HCT116 (cell line): ENCODE measurements at regions not wholly inside any gene's neighbourhood (a gene's known extent, or its start where the extent isn't known, plus 50 kb on each side); places are given as distances from the start of the nearest gene placed in this dataset.

ENCODE experiments used
- ATAC-seq: fragments of 200-7000 bp; cut with Tn5 transposase; 2 replicates; pipeline ENCODE4 v1.9.1; 2020; ENCODE audit warnings: mild to moderate bottlenecking, moderate library complexity
- BruUV-seq: library from RNA; stranded (reverse); fragments of 400-500 nt; replicated peaks from 2 replicates; lab custom pipeline; 2021; lab: Mats Ljungman, UMichigan
- CTCF ChIA-PET: fragments of 300-600 bp; sonication (Branson Sonifier 250); formaldehyde crosslinking; loops from one replicate; lab custom pipeline; 2021; ENCODE audit warnings: antibody characterized with exemption; lab: Charles Lee
- POLR2A ChIA-PET: fragments of 300-600, 350-600 bp; sonication (Branson Sonifier 250); formaldehyde crosslinking; loops from one replicate; lab custom pipeline; 2021; ENCODE audit warnings: antibody characterized with exemption; lab: Charles Lee
- RAD21 ChIA-PET, 2 experiments: fragments of 300-600 bp; sonication (Branson Sonifier 250); formaldehyde crosslinking; loops; one replicate each; lab custom pipeline; 2023; ENCODE audit warnings: low total read pairs in 2 of 2; ENCODE audit not compliant: uncharacterized antibody in 2 of 2, unreplicated experiment in 2 of 2, low non-redundant PET in 1 of 2; lab: Charles Lee
- DNase-seq: peaks from one replicate; pipeline ENCODE4 v3.0.0-alpha.2; 2010; ENCODE audit warnings: low read depth, low spot score
- H2AFZ ChIP-seq: fragments of 200-600 bp; shearing (Covaris generic), sonication (generic); 2 replicates; pipeline ENCODE4 v1.6.1; 2017; ENCODE audit warnings: low read depth, mixed run types, mixed read lengths, antibody characterized with exemption, low read length; ENCODE audit not compliant: poor library complexity, severe bottlenecking
- H3K27ac ChIP-seq: 2 replicates; pipeline ENCODE4 v1.5.1; 2012; ENCODE audit warnings: low read depth, low read length
- H3K27me3 ChIP-seq: fragments of 200-600 bp; sonication (generic); 2 replicates; pipeline ENCODE4 v1.6.1; 2016; ENCODE audit warnings: mixed run types, low read length, mixed read lengths; ENCODE audit not compliant: insufficient read depth
- H3K36me3 ChIP-seq, 2 experiments: fragments of 200-500 bp in 1 of 2; fragments of 200-600 bp in 1 of 2; sonication (Bioruptor generic) in 1 of 2; sonication (generic) in 1 of 2; 2 replicates each; pipeline versions ENCODE4 v1.5.1 to v1.6.1; 2014 to 2016; ENCODE audit warnings: low read length in 2 of 2, inconsistent platforms in 1 of 2, mixed read lengths in 1 of 2, mixed run types in 1 of 2; ENCODE audit not compliant: insufficient read depth in 2 of 2, control insufficient read depth in 1 of 2
- H3K4me1 ChIP-seq, 2 experiments: fragments of 200-600 bp in 1 of 2; sonication (generic) in 1 of 2; 2 replicates each; pipeline versions ENCODE4 v1.5.1 to v1.6.1; 2012 to 2017; ENCODE audit warnings: low read length in 2 of 2, inconsistent platforms in 1 of 2, mild to moderate bottlenecking in 1 of 2, mixed read lengths in 1 of 2, mixed run types in 1 of 2, moderate library complexity in 1 of 2; ENCODE audit not compliant: insufficient read depth in 2 of 2, control insufficient read depth in 1 of 2
- H3K4me2 ChIP-seq: fragments of 200-600 bp; sonication (generic); 2 replicates; pipeline ENCODE4 v1.6.1; 2017; ENCODE audit warnings: mixed run types, low read length, mixed read lengths
- H3K4me3 ChIP-seq, 2 experiments: fragments of 200-600 bp in 1 of 2; sonication (generic) in 1 of 2; replicated peaks in 1 of 2; 2 replicates each; pipeline ENCODE4 v1.5.1; 2011 to 2016; ENCODE audit warnings: low read length in 2 of 2, control low read depth in 1 of 2, low read depth in 1 of 2, mild to moderate bottlenecking in 1 of 2, mixed read lengths in 1 of 2, mixed run types in 1 of 2
- H3K79me2 ChIP-seq: fragments of 200-600 bp; sonication (generic); 2 replicates; pipeline ENCODE4 v1.6.1; 2017; ENCODE audit warnings: mild to moderate bottlenecking, mixed run types, low read length, moderate library complexity, mixed read lengths; ENCODE audit not compliant: insufficient read depth
- H3K9ac ChIP-seq: fragments of 200-600 bp; sonication (generic); 2 replicates; pipeline ENCODE4 v1.6.1; 2016; ENCODE audit warnings: low read length, mixed read lengths
- H3K9me2 ChIP-seq: fragments of 200-600 bp; sonication (generic), shearing (Covaris generic); 2 replicates; pipeline ENCODE4 v1.6.1; 2017; ENCODE audit warnings: mixed run types, mild to moderate bottlenecking, moderate library complexity; ENCODE audit not compliant: insufficient read depth
- H3K9me3 ChIP-seq, 2 experiments: fragments of 200-500 bp in 1 of 2; fragments of 200-600 bp in 1 of 2; sonication (Bioruptor generic) in 1 of 2; sonication (generic) in 1 of 2; 2 replicates each; pipeline ENCODE4 v1.6.1; 2014 to 2017; ENCODE audit warnings: low read length in 2 of 2, mixed read lengths in 2 of 2, inconsistent platforms in 1 of 2, low read depth in 1 of 2, mild to moderate bottlenecking in 1 of 2, mixed run types in 1 of 2, moderate library complexity in 1 of 2; ENCODE audit not compliant: control insufficient read depth in 1 of 2, insufficient read depth in 1 of 2
- H4K20me1 ChIP-seq: fragments of 200-600 bp; sonication (generic), shearing (Covaris generic); 2 replicates; pipeline ENCODE4 v1.6.1; 2017; ENCODE audit warnings: mixed run types, mild to moderate bottlenecking, moderate library complexity; ENCODE audit not compliant: insufficient read depth
- ATF3 ChIP-seq: IDR thresholded peaks from 2 replicates; pipeline ENCODE4 v1.6.1; 2012
- CBX3 ChIP-seq: IDR thresholded peaks from 2 replicates; pipeline ENCODE4 v1.6.1; 2012; ENCODE audit warnings: low read depth
- CEBPB ChIP-seq: IDR thresholded peaks from 2 replicates; pipeline ENCODE4 v1.6.1; 2012; ENCODE audit warnings: low read depth
- JUND ChIP-seq: IDR thresholded peaks from 2 replicates; pipeline ENCODE4 v1.6.1; 2012
- MAX ChIP-seq: IDR thresholded peaks from 2 replicates; pipeline ENCODE4 v1.6.1; 2012
- REST ChIP-seq: IDR thresholded peaks from 2 replicates; pipeline ENCODE4 v1.6.1; 2012; ENCODE audit warnings: low read depth
- ZBTB33 ChIP-seq: IDR thresholded peaks from 2 replicates; pipeline ENCODE4 v1.6.1; 2011; ENCODE audit warnings: mild to moderate bottlenecking, low read length, moderate library complexity; ENCODE audit not compliant: insufficient replicate concordance; ENCODE audit errors: extremely low read depth
- ZFX ChIP-seq: fragments of 450-650 bp; IDR thresholded peaks from 2 replicates; pipeline ENCODE4 v1.6.1; 2017
- intact Hi-C: fragments of 100-400 bp; cut with micrococcal nuclease; formaldehyde crosslinking; loops from 2 replicates; pipeline ENCODE4 v1.10.0; 2022

GRCh38 chr5:87002485-87002884 is 265.2 kb upstream of the RASA1 start:
- Histone ChIP-seq H3K9me2 (no peaks in the 10 kb centered on the region), H3K4me1 (no peaks in the 10 kb centered on the region), H3K36me3 (no peaks in the 10 kb centered on the region), H4K20me1 (no peaks in the 10 kb centered on the region), H3K27ac (no peak overlapping the region), H3K27me3 (no peaks in the 10 kb centered on the region), H3K4me2 (no peak overlapping the region), H2AFZ (no peak overlapping the region), H3K9ac (no peak overlapping the region), H3K4me3 (no peak overlapping the region), H3K9me3 (no peaks in the 10 kb centered on the region), H3K79me2 (no peaks in the 10 kb centered on the region)
- DNase-seq (no peak), ATAC-seq (no peak)
- intact Hi-C loops, result no loop called here
- POLR2A ChIA-PET, result no interaction called here
- CTCF ChIA-PET, result no interaction called here
- BruUV-seq, result no TSS peak
- RAD21 ChIA-PET, result no interaction called here
- no peak for TF ChIP-seq JUND
- no peak for TF ChIP-seq ZFX

GRCh38 chr5:87004101-87004500 is 263.6 kb upstream of the RASA1 start:
- intact Hi-C loops, result no loop called here
- POLR2A ChIA-PET, result no interaction called here
- no peaks in the 10 kb centered on the region for H3K36me3 ChIP-seq
- H3K9me2 ChIP-seq, result no peaks in the 10 kb centered on the region
- no peak overlapping the region for H3K4me2 ChIP-seq
- DNase-seq (no peak), ATAC-seq (no peak)
- H3K27ac ChIP-seq, result no peak overlapping the region
- H3K27me3 ChIP-seq, result no peaks in the 10 kb centered on the region
- no peak overlapping the region for H2AFZ ChIP-seq
- no peak for TF ChIP-seq CEBPB
- RAD21 ChIA-PET, result no interaction called here
- no peaks in the 10 kb centered on the region for H3K9me3 ChIP-seq
- BruUV-seq, result no TSS peak
- H3K9ac ChIP-seq, result no peak overlapping the region
- CTCF ChIA-PET, result interaction anchor here (0.6 to 0.9 kb wide), 2 partner anchors 18 to 124 kb away, joined by 3 read pairs; no protein-coding TSS in a partner anchor
- H3K4me1 ChIP-seq, result no peaks in the 10 kb centered on the region
- no peaks in the 10 kb centered on the region for H3K79me2 ChIP-seq
- H4K20me1 ChIP-seq, result no peaks in the 10 kb centered on the region
- H3K4me3 ChIP-seq, result no peak overlapping the region

GRCh38 chr5:87007737-87008136 is 259.9 kb upstream of the RASA1 start:
- no peaks in the 10 kb centered on the region for H4K20me1 ChIP-seq
- BruUV-seq, result no TSS peak
- no peaks in the 10 kb centered on the region for H3K4me1 ChIP-seq
- H3K4me2 ChIP-seq, result no peak overlapping the region
- RAD21 ChIA-PET, result no interaction called here
- no peaks in the 10 kb centered on the region for H3K79me2 ChIP-seq
- CTCF ChIA-PET, result no interaction called here
- intact Hi-C loops, result no loop called here
- no peaks in the 10 kb centered on the region for H3K36me3 ChIP-seq
- POLR2A ChIA-PET, result no interaction called here
- H2AFZ ChIP-seq, result no peak overlapping the region
- DNase-seq (no peak), ATAC-seq (no peak)
- no peaks in the 10 kb centered on the region for H3K9me3 ChIP-seq
- no peak overlapping the region for H3K27ac ChIP-seq
- H3K27me3 ChIP-seq, result no peaks in the 10 kb centered on the region
- no peak overlapping the region for H3K4me3 ChIP-seq
- H3K9ac ChIP-seq, result no peak overlapping the region
- no peaks in the 10 kb centered on the region for H3K9me2 ChIP-seq
- TF ChIP-seq CEBPB (no peak), ZBTB33 (no peak), ATF3 (no peak), MAX (no peak), CBX3 (no peak), REST (no peak)
